MM.1S (cell line): ENCODE measurements at regions not wholly inside any gene's neighbourhood (a gene's known extent, or its start where the extent isn't known, plus 50 kb on each side); places are given as distances from the start of the nearest gene placed in this dataset.

Experiments used
- EZH2 ChIP-seq: fragments of 300-600 bp; sonication (generic); optimal IDR thresholded peaks from 2 replicates; pipeline ENCODE3; 2017; ENCODE audit warnings: low read depth, mild to moderate bottlenecking, antibody characterized with exemption, low read length, mixed read lengths
- EZH2phosphoT487 ChIP-seq: fragments of 300-600 bp; sonication (generic); IDR thresholded peaks from 2 replicates; pipeline ENCODE4 v1.6.1; 2018; ENCODE audit warnings: antibody characterized with exemption, low read length
- TF ChIP-seq, protein P1 (sequence below): fragments of 300-600 bp; sonication (generic); IDR thresholded peaks from 2 replicates; pipeline ENCODE4 v1.5.1; 2016; ENCODE audit warnings: antibody characterized with exemption, low read length, mixed read lengths

DNA sequence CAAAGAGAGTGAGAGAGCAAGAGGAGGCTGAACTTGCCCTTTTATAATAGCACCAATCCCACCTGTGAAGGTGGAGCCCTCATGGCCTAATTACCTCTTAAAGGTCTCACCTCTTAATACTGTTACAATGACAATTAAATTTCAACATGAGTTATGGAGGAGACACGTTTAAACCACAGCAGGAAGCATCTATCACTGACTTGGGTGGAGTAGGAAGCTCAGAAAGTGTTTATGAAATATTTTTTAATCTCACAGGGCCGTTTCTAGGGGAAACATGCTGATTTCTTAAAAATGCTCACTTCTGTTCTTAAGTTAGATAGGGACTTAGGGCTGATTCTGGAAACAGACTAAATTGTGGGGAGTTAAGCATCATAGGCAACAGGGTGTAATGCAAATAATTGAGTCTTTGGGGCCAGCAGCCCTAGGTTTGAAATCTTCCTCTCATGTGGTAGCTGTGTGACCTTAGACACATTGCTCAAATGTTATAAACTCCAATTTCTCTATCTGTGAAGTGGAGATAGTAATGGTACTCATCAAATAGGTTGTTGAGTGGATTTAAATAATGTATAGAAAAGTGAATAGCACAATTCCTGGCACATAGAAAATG lies 133.3 kb upstream of the KLHL25 start:
- TF ChIP-seq, protein P1, sequence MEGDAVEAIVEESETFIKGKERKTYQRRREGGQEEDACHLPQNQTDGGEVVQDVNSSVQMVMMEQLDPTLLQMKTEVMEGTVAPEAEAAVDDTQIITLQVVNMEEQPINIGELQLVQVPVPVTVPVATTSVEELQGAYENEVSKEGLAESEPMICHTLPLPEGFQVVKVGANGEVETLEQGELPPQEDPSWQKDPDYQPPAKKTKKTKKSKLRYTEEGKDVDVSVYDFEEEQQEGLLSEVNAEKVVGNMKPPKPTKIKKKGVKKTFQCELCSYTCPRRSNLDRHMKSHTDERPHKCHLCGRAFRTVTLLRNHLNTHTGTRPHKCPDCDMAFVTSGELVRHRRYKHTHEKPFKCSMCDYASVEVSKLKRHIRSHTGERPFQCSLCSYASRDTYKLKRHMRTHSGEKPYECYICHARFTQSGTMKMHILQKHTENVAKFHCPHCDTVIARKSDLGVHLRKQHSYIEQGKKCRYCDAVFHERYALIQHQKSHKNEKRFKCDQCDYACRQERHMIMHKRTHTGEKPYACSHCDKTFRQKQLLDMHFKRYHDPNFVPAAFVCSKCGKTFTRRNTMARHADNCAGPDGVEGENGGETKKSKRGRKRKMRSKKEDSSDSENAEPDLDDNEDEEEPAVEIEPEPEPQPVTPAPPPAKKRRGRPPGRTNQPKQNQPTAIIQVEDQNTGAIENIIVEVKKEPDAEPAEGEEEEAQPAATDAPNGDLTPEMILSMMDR: no peak
- no peak for TF ChIP-seq EZH2phosphoT487
- no peak for TF ChIP-seq EZH2
